ENCODE measurements at regions not wholly inside any gene's neighbourhood (a gene's known extent, or its start where the extent isn't known, plus 50 kb on each side); places are given as distances from the start of the nearest gene placed in this dataset.

GRCh38 chr9:28032268-28032590 is 458.9 kb upstream of the C9orf72 start:
- H3K9me3 ChIP-seq (ENCODE audit: control insufficient read depth in 1 of 2, insufficient read depth in 1 of 2, low read depth in 1 of 2, low read length in 2 of 2): peaks cover 0 to 4% of the 10 kb centered on the region in 2 experiments; a peak in 1 of 4 replicates
- ChIA-PET POLR2A (no interaction called here), RAD21 (ENCODE audit: low non-redundant PET in 1 of 2, low total read pairs in 2 of 2, uncharacterized antibody in 2 of 2, unreplicated experiment in 2 of 2) (no interaction called here), CTCF (no interaction called here)
- no peaks in the 10 kb centered on the region for H3K4me1 ChIP-seq (ENCODE audit: control insufficient read depth in 1 of 2, insufficient read depth in 2 of 2, low read length in 2 of 2)
- H4K20me1 ChIP-seq (ENCODE audit: insufficient read depth): no peaks in the 10 kb centered on the region
- ATAC-seq (no peak), DNase-seq (ENCODE audit: low read depth, low spot score) (no peak)
- H3K36me3 ChIP-seq (ENCODE audit: control insufficient read depth in 1 of 2, insufficient read depth in 2 of 2, low read length in 2 of 2): no peaks in the 10 kb centered on the region
- intact Hi-C loops (cut with micrococcal nuclease): no loop called here
- no peaks in the 10 kb centered on the region for H3K79me2 ChIP-seq (ENCODE audit: insufficient read depth, low read length)
- no peak overlapping the region for H3K27ac ChIP-seq (ENCODE audit: low read depth, low read length)
- no peak overlapping the region for H3K4me2 ChIP-seq (ENCODE audit: low read length)
- no peak overlapping the region for H3K9ac ChIP-seq (ENCODE audit: low read length)
- H3K4me3 ChIP-seq (replicated peaks in 1 of 2; ENCODE audit: low read depth in 1 of 2, low read length in 2 of 2): no peak overlapping the region
- no peaks in the 10 kb centered on the region for H3K9me2 ChIP-seq (ENCODE audit: insufficient read depth)
- no peak overlapping the region for H2AFZ ChIP-seq (ENCODE audit: low read depth, low read length, poor library complexity, severe bottlenecking)
- BruUV-seq (replicated peaks): no TSS peak
- TF ChIP-seq POLR2A (IDR thresholded peaks at IDR 0.05; ENCODE audit: borderline replicate concordance, extremely low read depth, insufficient read depth, insufficient read length) (no peak), MAX (IDR thresholded peaks at IDR 0.05) (no peak), CBX3 (IDR thresholded peaks at IDR 0.05; ENCODE audit: low read depth) (no peak), EGR1 (IDR thresholded peaks at IDR 0.05; ENCODE audit: low read depth) (no peak), ELF1 (IDR thresholded peaks at IDR 0.05; ENCODE audit: borderline replicate concordance, low read depth) (no peak), TCF7L2 (IDR thresholded peaks at IDR 0.05; ENCODE audit: borderline replicate concordance, extremely low read depth, insufficient read depth, insufficient read length) (no peak), ZFX (IDR thresholded peaks at IDR 0.05) (no peak), ATF3 (IDR thresholded peaks at IDR 0.05) (no peak), JUND (IDR thresholded peaks at IDR 0.05) (no peak), CTCF (IDR thresholded peaks at IDR 0.05 in 2 of 3, conservative IDR thresholded peaks at IDR 0.05 in 1 of 3; ENCODE audit: borderline replicate concordance in 1 of 3, insufficient read depth in 1 of 3, low read depth in 2 of 3, low read length in 2 of 3) (no peak), SP1 (IDR thresholded peaks at IDR 0.05; ENCODE audit: low read depth) (no peak), RAD21 (IDR thresholded peaks at IDR 0.05; ENCODE audit: low read depth) (no peak), POLR2AphosphoS5 (IDR thresholded peaks at IDR 0.05; ENCODE audit: low read depth, low read length) (no peak), EZH2 (IDR thresholded peaks at IDR 0.05) (no peak), SIN3A (IDR thresholded peaks at IDR 0.05; ENCODE audit: low read depth) (no peak), SRF (IDR thresholded peaks at IDR 0.05; ENCODE audit: low read depth) (no peak)
- TF ChIP-seq, protein P1, sequence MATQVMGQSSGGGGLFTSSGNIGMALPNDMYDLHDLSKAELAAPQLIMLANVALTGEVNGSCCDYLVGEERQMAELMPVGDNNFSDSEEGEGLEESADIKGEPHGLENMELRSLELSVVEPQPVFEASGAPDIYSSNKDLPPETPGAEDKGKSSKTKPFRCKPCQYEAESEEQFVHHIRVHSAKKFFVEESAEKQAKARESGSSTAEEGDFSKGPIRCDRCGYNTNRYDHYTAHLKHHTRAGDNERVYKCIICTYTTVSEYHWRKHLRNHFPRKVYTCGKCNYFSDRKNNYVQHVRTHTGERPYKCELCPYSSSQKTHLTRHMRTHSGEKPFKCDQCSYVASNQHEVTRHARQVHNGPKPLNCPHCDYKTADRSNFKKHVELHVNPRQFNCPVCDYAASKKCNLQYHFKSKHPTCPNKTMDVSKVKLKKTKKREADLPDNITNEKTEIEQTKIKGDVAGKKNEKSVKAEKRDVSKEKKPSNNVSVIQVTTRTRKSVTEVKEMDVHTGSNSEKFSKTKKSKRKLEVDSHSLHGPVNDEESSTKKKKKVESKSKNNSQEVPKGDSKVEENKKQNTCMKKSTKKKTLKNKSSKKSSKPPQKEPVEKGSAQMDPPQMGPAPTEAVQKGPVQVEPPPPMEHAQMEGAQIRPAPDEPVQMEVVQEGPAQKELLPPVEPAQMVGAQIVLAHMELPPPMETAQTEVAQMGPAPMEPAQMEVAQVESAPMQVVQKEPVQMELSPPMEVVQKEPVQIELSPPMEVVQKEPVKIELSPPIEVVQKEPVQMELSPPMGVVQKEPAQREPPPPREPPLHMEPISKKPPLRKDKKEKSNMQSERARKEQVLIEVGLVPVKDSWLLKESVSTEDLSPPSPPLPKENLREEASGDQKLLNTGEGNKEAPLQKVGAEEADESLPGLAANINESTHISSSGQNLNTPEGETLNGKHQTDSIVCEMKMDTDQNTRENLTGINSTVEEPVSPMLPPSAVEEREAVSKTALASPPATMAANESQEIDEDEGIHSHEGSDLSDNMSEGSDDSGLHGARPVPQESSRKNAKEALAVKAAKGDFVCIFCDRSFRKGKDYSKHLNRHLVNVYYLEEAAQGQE (IDR thresholded peaks at IDR 0.05; ENCODE audit: low read depth): no peak
- no peaks in the 10 kb centered on the region for H3K27me3 ChIP-seq (ENCODE audit: insufficient read depth, low read length)
